Suprapubic skin (tissue), 3 donors: ENCODE measurements at regions not wholly inside any gene's neighbourhood (a gene's known extent, or its start where the extent isn't known, plus 50 kb on each side); places are given as distances from the start of the nearest gene placed in this dataset.
"Not testable (repeated sequence)": the region's sequence is repeated elsewhere in the genome, so short reads cannot be mapped to it uniquely, and the experiment has no call there.

Source experiments
- CTCF ChIP-seq, 2 donors: fragments of 200-600 bp in 1 of 2; fragments of 450-650 bp in 1 of 2; sonication (generic) in 1 of 2; IDR thresholded peaks; one replicate each; pipeline ENCODE4 v1.5.1; 2016 to 2019; ENCODE audit warnings: antibody characterized with exemption in 2 of 2, mild to moderate bottlenecking in 1 of 2, moderate library complexity in 1 of 2
- EP300 ChIP-seq: sonication (generic); formaldehyde crosslinking; IDR thresholded peaks from one replicate; pipeline ENCODE4 v1.6.1; 2017; ENCODE audit warnings: antibody characterized with exemption
- POLR2A ChIP-seq, 2 donors: fragments of 450-650 bp; IDR thresholded peaks; one replicate each; pipeline ENCODE4 v1.6.1; 2017; ENCODE audit warnings: antibody characterized with exemption in 2 of 2, mild to moderate bottlenecking in 2 of 2, moderate library complexity in 2 of 2

DNA sequence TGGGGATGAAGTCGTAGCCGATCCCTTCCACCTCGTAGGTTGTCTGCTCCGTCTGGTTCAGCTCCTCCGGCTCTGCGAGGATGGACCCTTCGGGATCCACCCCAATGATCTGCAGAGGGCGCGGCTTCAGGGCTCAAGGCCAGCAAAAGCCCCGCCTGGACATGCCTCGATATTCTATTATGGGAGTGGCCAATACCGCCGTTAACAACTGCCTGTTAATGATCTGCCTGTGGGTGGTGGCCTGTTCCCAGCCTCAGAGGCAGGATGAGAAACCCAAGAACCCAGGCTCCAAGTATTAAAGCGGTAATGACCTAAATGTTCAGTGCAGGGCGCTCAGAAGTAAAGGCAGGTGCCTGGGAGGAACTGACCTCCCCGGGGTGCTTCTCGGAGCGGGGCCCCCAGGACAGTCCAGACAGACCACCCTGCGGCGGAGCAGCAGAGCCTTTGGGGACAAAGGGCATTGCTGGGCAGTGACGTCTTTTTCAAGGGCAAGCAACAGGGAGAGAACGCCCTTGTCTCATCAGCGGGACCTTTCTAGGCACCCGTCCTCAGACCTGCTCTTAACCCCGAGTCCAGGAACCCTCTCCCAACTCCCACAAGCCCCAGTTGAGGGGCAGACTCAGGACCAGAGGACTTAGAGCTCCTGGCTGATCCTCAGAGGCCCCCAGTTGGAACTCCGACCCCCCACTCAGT, 4066.6 kb upstream of the TPTE start:
- TF ChIP-seq EP300; CTCF (IDR thresholded peaks at IDR 0.05); POLR2A (IDR thresholded peaks at IDR 0.05): not testable (repeated sequence)
